Calu3 (cell line): ENCODE measurements at regions not wholly inside any gene's neighbourhood (a gene's known extent, or its start where the extent isn't known, plus 50 kb on each side); places are given as distances from the start of the nearest gene placed in this dataset.

Experiments
- BruUV-seq: library from RNA; stranded (reverse); fragments of 400-500 nt; replicated peaks from 2 replicates; lab custom pipeline; 2021; lab: Mats Ljungman, UMichigan
- CTCF ChIA-PET: fragments of 300-600 bp; sonication (Branson Sonifier 250); formaldehyde crosslinking; loops from one replicate; lab custom pipeline; 2022; ENCODE audit warnings: antibody characterized with exemption; lab: Charles Lee
- DNase-seq: peaks from one replicate; pipeline ENCODE4 v3.0.0; 2022
- H3K27ac Mint-ChIP-seq: one replicate; pipeline ENCODE4 v1.8.0; 2022; ENCODE audit warnings: mixed read lengths; ENCODE audit not compliant: unreplicated experiment
- H3K27me3 Mint-ChIP-seq: one replicate; pipeline ENCODE4 v1.8.0; 2022; ENCODE audit warnings: mixed read lengths; ENCODE audit not compliant: unreplicated experiment
- H3K36me3 Mint-ChIP-seq: one replicate; pipeline ENCODE4 v1.8.0; 2022; ENCODE audit warnings: mild to moderate bottlenecking, moderate library complexity, mixed read lengths; ENCODE audit not compliant: insufficient read depth, unreplicated experiment
- H3K4me1 Mint-ChIP-seq: one replicate; pipeline ENCODE4 v1.8.0; 2022; ENCODE audit warnings: mild to moderate bottlenecking, low read depth, mixed read lengths; ENCODE audit not compliant: unreplicated experiment
- H3K4me3 Mint-ChIP-seq: one replicate; pipeline ENCODE4 v1.8.0; 2022; ENCODE audit warnings: mild to moderate bottlenecking, low read depth, moderate library complexity, mixed read lengths; ENCODE audit not compliant: unreplicated experiment
- H3K9me3 Mint-ChIP-seq: one replicate; pipeline ENCODE4 v1.8.0; 2022; ENCODE audit warnings: low read depth, mixed read lengths; ENCODE audit not compliant: unreplicated experiment
- intact Hi-C: fragments of 100-400 bp; cut with micrococcal nuclease; formaldehyde crosslinking; loops from one replicate; pipeline ENCODE4 v1.10.0; 2022; ENCODE audit not compliant: unreplicated experiment
- TF ChIP-seq, protein P1 (sequence below): fragments of 200-600 bp; IDR thresholded peaks from one replicate; pipeline ENCODE4 v1.8.0; 2022; ENCODE audit warnings: antibody characterized with exemption; ENCODE audit not compliant: unreplicated experiment

DNA sequence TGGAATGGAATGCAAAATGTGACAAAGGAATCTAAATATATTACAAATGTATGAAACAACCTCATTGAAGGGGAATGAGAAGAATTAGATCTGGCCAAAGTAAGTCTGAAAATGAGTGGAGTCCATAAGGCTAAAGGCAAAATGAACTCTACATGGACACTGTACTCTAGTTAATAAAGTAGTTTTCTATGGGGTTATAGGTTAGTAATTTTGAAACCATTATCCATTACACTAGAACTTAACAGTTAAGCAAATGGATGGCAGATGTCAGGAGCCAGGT is 222.1 kb downstream of the NUAK1 start:
- Mint-ChIP-seq H3K27ac (no peak overlapping the region), H3K27me3 (peaks cover 43% of the 10 kb centered on the region), H3K36me3 (no peaks in the 10 kb centered on the region), H3K9me3 (peaks cover 3% of the 10 kb centered on the region), H3K4me1 (no peaks in the 10 kb centered on the region), H3K4me3 (no peak overlapping the region)
- intact Hi-C loops: no loop called here
- TF ChIP-seq, protein P1, sequence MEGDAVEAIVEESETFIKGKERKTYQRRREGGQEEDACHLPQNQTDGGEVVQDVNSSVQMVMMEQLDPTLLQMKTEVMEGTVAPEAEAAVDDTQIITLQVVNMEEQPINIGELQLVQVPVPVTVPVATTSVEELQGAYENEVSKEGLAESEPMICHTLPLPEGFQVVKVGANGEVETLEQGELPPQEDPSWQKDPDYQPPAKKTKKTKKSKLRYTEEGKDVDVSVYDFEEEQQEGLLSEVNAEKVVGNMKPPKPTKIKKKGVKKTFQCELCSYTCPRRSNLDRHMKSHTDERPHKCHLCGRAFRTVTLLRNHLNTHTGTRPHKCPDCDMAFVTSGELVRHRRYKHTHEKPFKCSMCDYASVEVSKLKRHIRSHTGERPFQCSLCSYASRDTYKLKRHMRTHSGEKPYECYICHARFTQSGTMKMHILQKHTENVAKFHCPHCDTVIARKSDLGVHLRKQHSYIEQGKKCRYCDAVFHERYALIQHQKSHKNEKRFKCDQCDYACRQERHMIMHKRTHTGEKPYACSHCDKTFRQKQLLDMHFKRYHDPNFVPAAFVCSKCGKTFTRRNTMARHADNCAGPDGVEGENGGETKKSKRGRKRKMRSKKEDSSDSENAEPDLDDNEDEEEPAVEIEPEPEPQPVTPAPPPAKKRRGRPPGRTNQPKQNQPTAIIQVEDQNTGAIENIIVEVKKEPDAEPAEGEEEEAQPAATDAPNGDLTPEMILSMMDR: no peak
- DNase-seq: no peak
- CTCF ChIA-PET: no interaction called here
- no TSS peak for BruUV-seq

DNA sequence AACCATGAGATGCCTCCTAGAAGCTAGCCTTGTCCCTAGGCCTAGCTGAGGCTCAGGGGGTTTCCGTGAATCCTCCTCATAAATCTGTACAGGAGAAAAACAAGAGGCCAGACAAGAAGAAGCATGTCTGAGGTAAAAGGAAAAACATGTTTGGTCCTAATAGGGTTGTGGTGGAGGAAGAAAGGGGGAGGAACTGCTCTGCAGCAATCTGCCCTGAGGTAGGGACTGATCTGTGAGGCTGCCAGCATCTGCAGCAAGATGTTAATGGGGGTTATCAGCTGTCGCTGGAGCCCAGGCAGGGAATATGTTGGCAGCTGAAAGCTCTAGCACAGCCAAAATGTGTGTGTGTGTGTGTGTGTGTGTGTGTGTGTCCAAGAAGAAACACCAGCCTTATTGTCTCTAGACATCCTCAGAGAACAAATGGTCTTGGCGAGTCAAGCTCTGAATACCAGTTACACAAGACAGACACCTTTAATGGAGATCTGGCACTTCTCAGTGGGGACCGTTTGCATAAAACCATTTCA is 218.5 kb downstream of the NUAK1 start:
- TF ChIP-seq, protein P1: no peak
- Mint-ChIP-seq H3K36me3 (no peaks in the 10 kb centered on the region), H3K9me3 (no peaks in the 10 kb centered on the region), H3K4me1 (no peaks in the 10 kb centered on the region), H3K4me3 (no peak overlapping the region), H3K27me3 (peaks cover 14% of the 10 kb centered on the region), H3K27ac (no peak overlapping the region)
- BruUV-seq: no TSS peak
- CTCF ChIA-PET: no interaction called here
- DNase-seq: no peak
- intact Hi-C loops: no loop called here

DNA sequence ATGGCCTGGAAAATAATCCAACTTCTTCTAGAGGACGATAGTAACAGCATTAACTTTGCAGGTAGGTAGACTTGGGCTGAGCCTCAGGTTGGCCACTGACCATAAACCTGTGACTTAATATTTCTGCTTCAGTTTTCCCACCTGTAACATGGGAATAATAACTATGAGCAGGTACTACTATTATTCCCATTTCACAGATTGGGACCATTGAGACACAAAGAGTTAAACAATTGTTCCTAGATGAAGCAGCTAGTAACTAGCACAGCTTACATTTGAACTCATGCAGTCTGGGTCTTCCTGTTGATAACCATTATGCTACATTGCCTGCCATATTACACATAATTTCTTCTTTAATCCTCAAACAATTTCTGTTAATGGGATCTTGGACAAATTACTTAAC is 217.7 kb downstream of the NUAK1 start:
- Mint-ChIP-seq H3K36me3 (no peaks in the 10 kb centered on the region), H3K27ac (no peak overlapping the region), H3K4me1 (no peaks in the 10 kb centered on the region), H3K4me3 (no peak overlapping the region), H3K27me3 (peaks cover 10% of the 10 kb centered on the region), H3K9me3 (no peaks in the 10 kb centered on the region)
- no peak for DNase-seq
- BruUV-seq: no TSS peak
- TF ChIP-seq, protein P1: no peak
- CTCF ChIA-PET: no interaction called here
- intact Hi-C loops: no loop called here

DNA sequence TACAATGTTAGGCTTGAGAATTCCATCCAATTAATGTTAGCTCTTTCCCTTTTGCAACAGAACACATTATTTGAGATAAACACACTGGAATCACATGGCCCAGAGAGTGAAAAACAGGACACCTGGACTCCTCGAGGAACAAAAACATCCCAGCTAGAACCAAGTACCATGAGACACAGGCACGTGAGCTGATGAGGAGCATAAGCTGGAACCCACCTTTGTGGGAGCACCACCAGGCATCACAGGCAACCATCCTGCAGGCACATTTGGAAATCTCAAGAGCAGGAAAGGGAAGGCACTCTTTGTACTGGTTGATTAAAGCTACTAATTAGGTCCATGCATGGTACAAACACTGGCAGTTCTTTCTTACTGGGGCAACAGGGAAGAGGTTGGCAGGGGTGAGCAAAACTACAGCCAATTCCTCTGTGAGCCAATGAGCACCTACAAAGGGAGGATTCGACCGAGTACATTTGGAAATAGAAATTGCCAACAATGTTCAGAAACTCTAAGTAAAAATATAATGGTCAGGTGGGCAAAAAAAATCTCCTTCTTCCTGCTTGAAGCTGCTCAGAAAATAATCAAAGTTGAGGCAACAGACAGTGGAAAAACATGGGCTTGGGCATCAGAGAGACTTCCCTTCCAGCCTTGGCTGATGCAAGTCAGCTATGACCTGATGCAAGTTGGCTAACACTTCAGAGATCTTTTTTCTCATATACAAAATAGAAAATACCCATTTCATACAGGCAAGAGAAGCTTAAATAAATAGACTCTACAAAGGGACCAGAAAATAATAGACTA is 216.7 kb downstream of the NUAK1 start:
- no peak overlapping the region for H3K27ac Mint-ChIP-seq
- H3K4me1 Mint-ChIP-seq: no peaks in the 10 kb centered on the region
- no peaks in the 10 kb centered on the region for H3K9me3 Mint-ChIP-seq
- H3K4me3 Mint-ChIP-seq: no peak overlapping the region
- CTCF ChIA-PET: interaction anchor here (0.5 kb wide), 1 partner anchor 573 kb away, joined by 3 read pairs; no protein-coding TSS in a partner anchor
- BruUV-seq: no TSS peak
- no peak for DNase-seq
- H3K36me3 Mint-ChIP-seq: no peaks in the 10 kb centered on the region
- intact Hi-C loops: no loop called here
- TF ChIP-seq, protein P1: no peak
- H3K27me3 Mint-ChIP-seq: peaks cover 10% of the 10 kb centered on the region
